B cell (primary cell): ENCODE measurements at regions not wholly inside any gene's neighbourhood (a gene's known extent, or its start where the extent isn't known, plus 50 kb on each side); places are given as distances from the start of the nearest gene placed in this dataset.

Experiments
- ATAC-seq: fragments of 200-7000 bp; cut with Tn5 transposase; one replicate; pipeline ENCODE4 v1.10.0; 2021; ENCODE audit warnings: low read depth, mild to moderate bottlenecking, moderate number of reproducible peaks, moderate library complexity
- CTCF ChIA-PET: fragments of 350-600 bp; sonication (Branson Sonifier 250); formaldehyde crosslinking; loops from one replicate; lab custom pipeline; 2021; ENCODE audit warnings: antibody characterized with exemption, inconsistent platforms; lab: Charles Lee
- POLR2A ChIA-PET: fragments of 350-600 bp; sonication (Branson Sonifier 250); formaldehyde crosslinking; loops from one replicate; lab custom pipeline; 2021; ENCODE audit warnings: antibody characterized with exemption; lab: Charles Lee
- DNase-seq: peaks from one replicate; pipeline ENCODE4 v3.0.0; 2013
- H2AFZ ChIP-seq: 2 replicates; pipeline ENCODE4 v1.6.1; 2012; ENCODE audit warnings: mild to moderate bottlenecking, low read depth, low read length; ENCODE audit not compliant: insufficient read depth, poor library complexity, severe bottlenecking
- H3K27ac ChIP-seq, 2 donors: 1 replicate in 1 of 2; 2 replicates in 1 of 2; pipeline ENCODE4 v1.5.1; 2012 to 2013; ENCODE audit warnings: low read length in 2 of 2, mild to moderate bottlenecking in 2 of 2, moderate library complexity in 1 of 2
- H3K27me3 ChIP-seq, 4 experiments: fragments of 200-600 bp in 1 of 4; sonication (generic) in 1 of 4; replicated peaks in 1 of 4; 1 replicate in 2 of 4; 2 replicates in 2 of 4; pipeline versions ENCODE4 v1.6.1 to v1.7.0; 2013 to 2016; ENCODE audit warnings: low read length in 3 of 4, mild to moderate bottlenecking in 2 of 4, mixed read lengths in 1 of 4, moderate library complexity in 1 of 4; ENCODE audit not compliant: insufficient read depth in 4 of 4, control insufficient read depth in 3 of 4; ENCODE audit errors: control extremely low read depth in 1 of 4
- H3K36me3 ChIP-seq, 2 experiments: replicated peaks in 1 of 2; 1 replicate in 1 of 2; 2 replicates in 1 of 2; pipeline versions ENCODE4 v1.6.1 to v1.7.1; 2013; ENCODE audit warnings: low read length in 1 of 2; ENCODE audit not compliant: insufficient read depth in 2 of 2, control insufficient read depth in 1 of 2; ENCODE audit errors: control extremely low read depth in 1 of 2, extremely low read depth in 1 of 2
- H3K4me1 ChIP-seq, 2 donors: fragments of 200-600 bp in 1 of 2; sonication (generic) in 1 of 2; 1 replicate in 1 of 2; 2 replicates in 1 of 2; pipeline versions ENCODE4 v1.5.1 to v1.6.1; 2013 to 2017; ENCODE audit warnings: low read length in 2 of 2; ENCODE audit not compliant: control insufficient read depth in 2 of 2, insufficient read depth in 2 of 2
- H3K4me2 ChIP-seq: replicated peaks from 2 replicates; pipeline ENCODE3; 2012; ENCODE audit warnings: mild to moderate bottlenecking, low read depth, low read length; ENCODE audit not compliant: poor library complexity, severe bottlenecking
- H3K4me3 ChIP-seq, 5 experiments: fragments of 200-600 bp in 1 of 5; sonication (generic) in 1 of 5; 1 replicate in 3 of 5; 2 replicates in 2 of 5; pipeline versions ENCODE4 v1.5.1 to v1.7.0; 2011 to 2016; ENCODE audit warnings: low read length in 4 of 5, mild to moderate bottlenecking in 4 of 5, low read depth in 2 of 5, control low read depth in 1 of 5, moderate library complexity in 1 of 5; ENCODE audit not compliant: insufficient read depth in 1 of 5; ENCODE audit errors: control extremely low read depth in 1 of 5, extremely low read depth in 1 of 5
- H3K79me2 ChIP-seq: fragments of 200-600 bp; sonication (generic); one replicate; pipeline ENCODE4 v1.6.0; 2016; ENCODE audit warnings: low read length; ENCODE audit not compliant: control insufficient read depth, insufficient read depth
- H3K9ac ChIP-seq: fragments of 200-600 bp; sonication (generic); 2 replicates; pipeline ENCODE4 v1.6.1; 2017; ENCODE audit warnings: mild to moderate bottlenecking, low read length, moderate library complexity
- H3K9me3 ChIP-seq, 3 donors: one replicate each; pipeline versions ENCODE4 v1.6.1 to v1.7.1; 2013; ENCODE audit warnings: low read length in 2 of 3; ENCODE audit not compliant: control insufficient read depth in 2 of 3, insufficient read depth in 1 of 3; ENCODE audit errors: control extremely low read depth in 1 of 3
- H4K20me1 ChIP-seq: 2 replicates; pipeline ENCODE4 v1.6.0; 2012; ENCODE audit warnings: mild to moderate bottlenecking, low read length; ENCODE audit not compliant: insufficient read depth, control insufficient read depth, poor library complexity, severe bottlenecking
- H3K27ac Mint-ChIP-seq: one replicate; pipeline ENCODE4 v1.8.0; 2021; ENCODE audit warnings: mixed read lengths
- H3K27me3 Mint-ChIP-seq: one replicate; pipeline ENCODE4 v1.8.0; 2021; ENCODE audit warnings: mixed read lengths
- H3K4me1 Mint-ChIP-seq: one replicate; pipeline ENCODE4 v1.8.0; 2021; ENCODE audit warnings: mixed read lengths
- H3K4me3 Mint-ChIP-seq: one replicate; pipeline ENCODE4 v1.8.0; 2021; ENCODE audit warnings: mixed read lengths
- H3K9me3 Mint-ChIP-seq: one replicate; pipeline ENCODE4 v1.8.0; 2022; ENCODE audit warnings: mixed read lengths; ENCODE audit not compliant: insufficient read depth
- EZH2 ChIP-seq: IDR thresholded peaks from 2 replicates; pipeline ENCODE4 v1.6.1; 2012; ENCODE audit warnings: borderline replicate concordance, low read depth, mild to moderate bottlenecking, moderate library complexity, low read length; ENCODE audit not compliant: insufficient read depth, poor library complexity, severe bottlenecking
- WGBS: methylation state at CpG from one replicate; pipeline ENCODE4 v1.1.5; 2013; ENCODE audit warnings: missing lambda C conversion rate; ENCODE audit not compliant: insufficient coverage; 5-methylcytosine and 5-hydroxymethylcytosine counted together
- intact Hi-C: fragments of 100-400 bp; cut with micrococcal nuclease; formaldehyde crosslinking; loops from one replicate; pipeline ENCODE4 v1.10.0; 2022
- TF ChIP-seq, protein P1 (sequence below): fragments of 200-600 bp; IDR thresholded peaks from one replicate; pipeline ENCODE4 v1.8.0; 2022; ENCODE audit warnings: antibody characterized with exemption, mild to moderate bottlenecking

DNA sequence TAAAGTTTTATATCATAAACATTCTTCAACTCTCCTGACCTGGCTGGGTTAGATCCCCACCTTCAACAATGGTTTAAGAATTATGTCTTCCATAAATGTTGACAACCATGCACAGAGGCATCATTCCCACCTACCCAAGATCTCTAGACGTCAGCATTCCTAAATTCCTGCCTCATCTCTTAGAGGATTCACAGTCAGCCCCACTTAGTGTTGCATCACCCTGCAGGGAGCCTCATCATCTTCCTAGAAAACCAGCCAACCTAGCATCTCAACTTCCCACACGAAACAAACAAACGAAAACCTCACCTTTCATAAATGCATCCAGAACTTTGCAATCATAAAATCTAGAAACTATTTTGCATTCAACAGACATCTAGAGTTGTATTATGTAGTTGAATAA, 816.1 kb upstream of the C9orf72 start:
- H3K36me3 ChIP-seq = no peaks in the 10 kb centered on the region
- ATAC-seq = no peak
- CTCF ChIA-PET = no interaction called here

DNA sequence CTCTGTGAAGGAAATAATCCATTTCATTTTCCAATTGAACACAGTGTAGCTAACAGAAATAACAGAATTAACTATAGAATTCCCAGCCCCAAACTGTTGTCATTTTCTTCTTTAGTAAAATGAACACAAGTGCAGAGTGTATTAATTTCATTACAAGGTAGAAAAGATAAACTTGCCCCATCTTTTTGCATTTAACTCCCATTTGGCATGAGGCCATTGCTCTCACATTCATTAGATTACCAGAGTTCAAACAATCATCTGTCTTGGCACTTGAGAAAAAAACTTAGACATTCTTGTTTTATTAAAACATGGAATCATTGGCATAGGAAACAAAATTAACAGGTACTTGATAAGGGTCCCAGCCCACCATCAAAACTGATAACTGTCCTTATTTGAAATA, 821.5 kb upstream of the C9orf72 start:
- intact Hi-C loops = no loop called here
- H3K4me3 ChIP-seq = no peak overlapping the region
- ChIA-PET CTCF (no interaction called here), POLR2A (no interaction called here)
- H3K9ac ChIP-seq = no peak overlapping the region
- no peaks in the 10 kb centered on the region for H3K4me1 Mint-ChIP-seq
- H3K4me2 ChIP-seq = no peak overlapping the region
- no peak overlapping the region for H2AFZ ChIP-seq
- no peaks in the 10 kb centered on the region for H3K9me3 ChIP-seq
- TF ChIP-seq, protein P1, sequence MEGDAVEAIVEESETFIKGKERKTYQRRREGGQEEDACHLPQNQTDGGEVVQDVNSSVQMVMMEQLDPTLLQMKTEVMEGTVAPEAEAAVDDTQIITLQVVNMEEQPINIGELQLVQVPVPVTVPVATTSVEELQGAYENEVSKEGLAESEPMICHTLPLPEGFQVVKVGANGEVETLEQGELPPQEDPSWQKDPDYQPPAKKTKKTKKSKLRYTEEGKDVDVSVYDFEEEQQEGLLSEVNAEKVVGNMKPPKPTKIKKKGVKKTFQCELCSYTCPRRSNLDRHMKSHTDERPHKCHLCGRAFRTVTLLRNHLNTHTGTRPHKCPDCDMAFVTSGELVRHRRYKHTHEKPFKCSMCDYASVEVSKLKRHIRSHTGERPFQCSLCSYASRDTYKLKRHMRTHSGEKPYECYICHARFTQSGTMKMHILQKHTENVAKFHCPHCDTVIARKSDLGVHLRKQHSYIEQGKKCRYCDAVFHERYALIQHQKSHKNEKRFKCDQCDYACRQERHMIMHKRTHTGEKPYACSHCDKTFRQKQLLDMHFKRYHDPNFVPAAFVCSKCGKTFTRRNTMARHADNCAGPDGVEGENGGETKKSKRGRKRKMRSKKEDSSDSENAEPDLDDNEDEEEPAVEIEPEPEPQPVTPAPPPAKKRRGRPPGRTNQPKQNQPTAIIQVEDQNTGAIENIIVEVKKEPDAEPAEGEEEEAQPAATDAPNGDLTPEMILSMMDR = no peak
- TF ChIP-seq EZH2 = no peak
- H3K27ac ChIP-seq = no peak overlapping the region
- no peaks in the 10 kb centered on the region for H3K36me3 ChIP-seq
- no peaks in the 10 kb centered on the region for H3K79me2 ChIP-seq
- DNase-seq (no peak), ATAC-seq (no peak)
- H4K20me1 ChIP-seq = no peaks in the 10 kb centered on the region
- H3K27me3 ChIP-seq = no peaks in the 10 kb centered on the region
- peaks cover 2% of the 10 kb centered on the region for H3K9me3 Mint-ChIP-seq
- no peak overlapping the region for H3K4me3 Mint-ChIP-seq
- no peaks in the 10 kb centered on the region for H3K27me3 Mint-ChIP-seq
- H3K27ac Mint-ChIP-seq = no peak overlapping the region
- no peaks in the 10 kb centered on the region for H3K4me1 ChIP-seq

More for the DNA sequence above, 816.1 kb upstream of the C9orf72 start:
- Mint-ChIP-seq H3K27me3 (no peaks in the 10 kb centered on the region), H3K9me3 (peaks cover 7% of the 10 kb centered on the region), H3K4me1 (no peaks in the 10 kb centered on the region), H3K27ac (no peak overlapping the region), H3K4me3 (no peak overlapping the region)
- Histone ChIP-seq H3K4me3 (no peak overlapping the region), H3K9ac (no peak overlapping the region), H3K4me2 (no peak overlapping the region), H3K79me2 (no peaks in the 10 kb centered on the region), H3K27me3 (no peaks in the 10 kb centered on the region), H2AFZ (no peak overlapping the region), H3K4me1 (no peaks in the 10 kb centered on the region), H3K27ac (no peak overlapping the region), H3K9me3 (peaks cover 0 to 4% (median 0%) of the 10 kb centered on the region in 3 donors), H4K20me1 (no peaks in the 10 kb centered on the region)
- intact Hi-C loops = no loop called here
- no peak for DNase-seq
- WGBS = 71% methylated on average over 1 of the region's 3 CpGs
- no peak for TF ChIP-seq EZH2
- TF ChIP-seq, protein P1 = no peak
- POLR2A ChIA-PET = no interaction called here
